ENCODE measurements at regions not wholly inside any gene's neighbourhood (a gene's known extent, or its start where the extent isn't known, plus 50 kb on each side); places are given as distances from the start of the nearest gene placed in this dataset.

DNA sequence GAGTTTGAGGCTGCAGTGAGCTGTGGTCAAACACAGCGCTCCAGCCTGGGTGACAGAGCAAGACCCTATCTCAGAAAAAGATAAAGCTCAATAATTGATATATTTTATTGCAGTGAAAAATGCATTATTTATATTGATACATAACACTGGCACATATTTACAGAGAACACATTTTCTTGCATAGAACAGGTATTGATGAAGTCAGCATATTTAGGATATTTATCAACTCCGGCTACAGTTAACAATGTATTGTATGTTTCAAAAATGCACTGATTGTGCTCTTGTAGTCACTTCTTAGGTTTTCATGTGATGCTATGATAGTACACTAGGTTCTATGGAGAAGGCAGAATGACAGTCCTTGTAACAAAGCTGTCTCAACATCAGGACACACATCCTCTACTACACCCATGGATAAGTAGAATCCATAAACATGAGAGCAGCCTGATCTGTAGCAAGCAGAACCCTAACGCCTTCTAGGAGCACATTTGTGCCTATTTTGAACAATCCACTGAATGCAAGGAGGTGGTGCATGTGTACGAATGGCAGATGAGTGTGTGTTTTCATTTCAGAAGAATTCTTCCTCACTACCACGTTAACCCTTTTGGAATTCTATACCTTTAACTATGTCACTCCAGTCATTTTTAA is 586.1 kb upstream of the CELF2 start:
- TF ChIP-seq POLR2AphosphoS5 (IDR thresholded peaks at IDR 0.05; ENCODE audit: insufficient read depth in 1 of 2, low read depth in 1 of 2) = no peak
- TF ChIP-seq, protein P1, sequence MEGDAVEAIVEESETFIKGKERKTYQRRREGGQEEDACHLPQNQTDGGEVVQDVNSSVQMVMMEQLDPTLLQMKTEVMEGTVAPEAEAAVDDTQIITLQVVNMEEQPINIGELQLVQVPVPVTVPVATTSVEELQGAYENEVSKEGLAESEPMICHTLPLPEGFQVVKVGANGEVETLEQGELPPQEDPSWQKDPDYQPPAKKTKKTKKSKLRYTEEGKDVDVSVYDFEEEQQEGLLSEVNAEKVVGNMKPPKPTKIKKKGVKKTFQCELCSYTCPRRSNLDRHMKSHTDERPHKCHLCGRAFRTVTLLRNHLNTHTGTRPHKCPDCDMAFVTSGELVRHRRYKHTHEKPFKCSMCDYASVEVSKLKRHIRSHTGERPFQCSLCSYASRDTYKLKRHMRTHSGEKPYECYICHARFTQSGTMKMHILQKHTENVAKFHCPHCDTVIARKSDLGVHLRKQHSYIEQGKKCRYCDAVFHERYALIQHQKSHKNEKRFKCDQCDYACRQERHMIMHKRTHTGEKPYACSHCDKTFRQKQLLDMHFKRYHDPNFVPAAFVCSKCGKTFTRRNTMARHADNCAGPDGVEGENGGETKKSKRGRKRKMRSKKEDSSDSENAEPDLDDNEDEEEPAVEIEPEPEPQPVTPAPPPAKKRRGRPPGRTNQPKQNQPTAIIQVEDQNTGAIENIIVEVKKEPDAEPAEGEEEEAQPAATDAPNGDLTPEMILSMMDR (IDR thresholded peaks at IDR 0.05) = no peak
- TF ChIP-seq POLR2A (IDR thresholded peaks at IDR 0.05) = no peak
